CD14-positive monocyte (primary cell): ENCODE measurements at regions not wholly inside any gene's neighbourhood (a gene's known extent, or its start where the extent isn't known, plus 50 kb on each side); places are given as distances from the start of the nearest gene placed in this dataset.

Experiments
- DNase-seq, 3 donors: peaks; one replicate each; pipeline ENCODE4 v3.0.0-alpha.2; 2011 to 2022
- H2AFZ ChIP-seq: 2 replicates; pipeline ENCODE4 v1.6.0; 2012; ENCODE audit warnings: mild to moderate bottlenecking, low read depth, low read length, inconsistent platforms; ENCODE audit not compliant: insufficient read depth, poor library complexity, severe bottlenecking
- H3K27ac ChIP-seq, 2 donors: 1 replicate in 1 of 2; 2 replicates in 1 of 2; pipeline ENCODE4 v1.5.1; 2012 to 2013; ENCODE audit warnings: low read length in 2 of 2, control low read depth in 1 of 2, inconsistent platforms in 1 of 2, low read depth in 1 of 2, mild to moderate bottlenecking in 1 of 2
- H3K27me3 ChIP-seq, 2 donors: one replicate each; pipeline versions ENCODE4 v1.6.0 to v1.6.1; 2011 to 2013; ENCODE audit warnings: low read length in 2 of 2; ENCODE audit not compliant: control insufficient read depth in 2 of 2, insufficient read depth in 2 of 2
- H3K36me3 ChIP-seq, 2 donors: replicated peaks in 1 of 2; 1 replicate in 1 of 2; 2 replicates in 1 of 2; pipeline versions ENCODE4 v1.5.1 to v1.6.1; 2012 to 2013; ENCODE audit warnings: low read length in 2 of 2, control low read depth in 1 of 2, inconsistent platforms in 1 of 2, mild to moderate bottlenecking in 1 of 2; ENCODE audit not compliant: insufficient read depth in 2 of 2, control insufficient read depth in 1 of 2
- H3K4me1 ChIP-seq, 2 donors: 1 replicate in 1 of 2; 2 replicates in 1 of 2; pipeline versions ENCODE4 v1.5.1 to v1.6.1; 2012 to 2013; ENCODE audit warnings: low read length in 2 of 2, control low read depth in 1 of 2, inconsistent platforms in 1 of 2, mild to moderate bottlenecking in 1 of 2, moderate library complexity in 1 of 2; ENCODE audit not compliant: insufficient read depth in 2 of 2, control insufficient read depth in 1 of 2
- H3K4me2 ChIP-seq: replicated peaks from 2 replicates; pipeline ENCODE3; 2012; ENCODE audit warnings: low read length, moderate library complexity, mild to moderate bottlenecking; ENCODE audit not compliant: poor library complexity, severe bottlenecking; ENCODE audit errors: extremely low read depth
- H3K4me3 ChIP-seq, 3 experiments: fragments of 200-600 bp in 1 of 3; sonication (generic) in 1 of 3; replicated peaks in 1 of 3; 1 replicate in 2 of 3; 2 replicates in 1 of 3; pipeline ENCODE4 v1.5.1; 2011 to 2013; ENCODE audit warnings: low read length in 3 of 3, mild to moderate bottlenecking in 3 of 3, control low read depth in 2 of 3, low read depth in 2 of 3, inconsistent platforms in 1 of 3, moderate library complexity in 1 of 3
- H3K79me2 ChIP-seq: 2 replicates; pipeline ENCODE4 v1.6.0; 2012; ENCODE audit warnings: mild to moderate bottlenecking, control low read depth, inconsistent platforms, low read length, moderate library complexity; ENCODE audit not compliant: insufficient read depth
- H3K9ac ChIP-seq: 2 replicates; pipeline ENCODE4 v1.6.0; 2017; ENCODE audit warnings: low read length, mild to moderate bottlenecking; ENCODE audit not compliant: insufficient read depth, poor library complexity, severe bottlenecking
- H3K9me3 ChIP-seq, 2 donors: replicated peaks in 1 of 2; 1 replicate in 1 of 2; 2 replicates in 1 of 2; pipeline versions ENCODE4 v1.5.1 to v1.6.1; 2012 to 2013; ENCODE audit warnings: low read length in 2 of 2, control low read depth in 1 of 2; ENCODE audit not compliant: control insufficient read depth in 1 of 2, insufficient read depth in 1 of 2
- H4K20me1 ChIP-seq: 2 replicates; pipeline ENCODE4 v1.6.0; 2012; ENCODE audit warnings: mild to moderate bottlenecking, low read length, control low read depth, moderate library complexity; ENCODE audit not compliant: insufficient read depth
- H3K27ac Mint-ChIP-seq, 7 donors: one replicate each; pipeline ENCODE4 v1.8.0; 2020; ENCODE audit warnings: mild to moderate bottlenecking in 7 of 7, mixed read lengths in 7 of 7, moderate library complexity in 6 of 7, inconsistent platforms in 2 of 7
- H3K27me3 Mint-ChIP-seq, 3 donors: one replicate each; pipeline ENCODE4 v1.8.0; 2021 to 2022; ENCODE audit warnings: low read depth in 3 of 3, mild to moderate bottlenecking in 3 of 3, mixed read lengths in 3 of 3, moderate library complexity in 3 of 3, inconsistent platforms in 1 of 3
- H3K36me3 Mint-ChIP-seq, 2 donors: one replicate each; pipeline ENCODE4 v1.8.0; 2020; ENCODE audit warnings: mixed read lengths in 2 of 2, inconsistent platforms in 1 of 2, mild to moderate bottlenecking in 1 of 2
- H3K4me1 Mint-ChIP-seq: one replicate; pipeline ENCODE4 v1.8.0; 2020; ENCODE audit warnings: mild to moderate bottlenecking, mixed read lengths
- H3K4me3 Mint-ChIP-seq, 2 donors: one replicate each; pipeline ENCODE4 v1.8.0; 2020; ENCODE audit warnings: mild to moderate bottlenecking in 2 of 2, mixed read lengths in 2 of 2, moderate library complexity in 1 of 2
- H3K9me3 Mint-ChIP-seq, 7 donors: one replicate each; pipeline ENCODE4 v1.8.0; 2020 to 2022; ENCODE audit warnings: mixed read lengths in 7 of 7, mild to moderate bottlenecking in 6 of 7, moderate library complexity in 6 of 7, inconsistent platforms in 2 of 7
- WGBS: methylation state at CpG from one replicate; pipeline ENCODE4 v1.1.5; 2013; ENCODE audit warnings: missing lambda C conversion rate; ENCODE audit not compliant: insufficient coverage; 5-methylcytosine and 5-hydroxymethylcytosine counted together
- intact Hi-C, 2 donors: fragments of 100-400 bp; cut with micrococcal nuclease; formaldehyde crosslinking; loops; one replicate each; pipeline versions ENCODE4 v1.15.0 to v1.15.1; 2023
- TF ChIP-seq, protein P1 (sequence below): fragments of 200-600 bp; IDR thresholded peaks from one replicate; pipeline ENCODE4 v1.8.0; 2022; ENCODE audit warnings: antibody characterized with exemption, mild to moderate bottlenecking

- no peaks in the 10 kb centered on the region for H3K36me3 ChIP-seq
- intact Hi-C loops = no loop called here
- no peak overlapping the region for H3K4me3 Mint-ChIP-seq
- DNase-seq = no peak
- H3K36me3 Mint-ChIP-seq = no peaks in the 10 kb centered on the region
- H3K4me2 ChIP-seq = no peak overlapping the region
- no peaks in the 10 kb centered on the region for H3K4me1 ChIP-seq
- H4K20me1 ChIP-seq = no peaks in the 10 kb centered on the region
- H3K27me3 ChIP-seq = no peaks in the 10 kb centered on the region
- H3K4me1 Mint-ChIP-seq = no peaks in the 10 kb centered on the region
- H3K9ac ChIP-seq = no peak overlapping the region
- H3K4me3 ChIP-seq = no peak overlapping the region
- H3K27me3 Mint-ChIP-seq = peaks cover 2 to 7% (median 3%) of the 10 kb centered on the region in 3 donors
- peaks cover 0 to 5% of the 10 kb centered on the region in 2 donors for H3K9me3 ChIP-seq
- peaks cover 0 to 7% (median 5%) of the 10 kb centered on the region in 7 donors for H3K9me3 Mint-ChIP-seq
- 83% methylated on average over 1 of the region's 2 CpGs for WGBS
- H3K27ac Mint-ChIP-seq = no peak overlapping the region
- H3K79me2 ChIP-seq = no peaks in the 10 kb centered on the region
- H3K27ac ChIP-seq = no peak overlapping the region
- TF ChIP-seq, protein P1, sequence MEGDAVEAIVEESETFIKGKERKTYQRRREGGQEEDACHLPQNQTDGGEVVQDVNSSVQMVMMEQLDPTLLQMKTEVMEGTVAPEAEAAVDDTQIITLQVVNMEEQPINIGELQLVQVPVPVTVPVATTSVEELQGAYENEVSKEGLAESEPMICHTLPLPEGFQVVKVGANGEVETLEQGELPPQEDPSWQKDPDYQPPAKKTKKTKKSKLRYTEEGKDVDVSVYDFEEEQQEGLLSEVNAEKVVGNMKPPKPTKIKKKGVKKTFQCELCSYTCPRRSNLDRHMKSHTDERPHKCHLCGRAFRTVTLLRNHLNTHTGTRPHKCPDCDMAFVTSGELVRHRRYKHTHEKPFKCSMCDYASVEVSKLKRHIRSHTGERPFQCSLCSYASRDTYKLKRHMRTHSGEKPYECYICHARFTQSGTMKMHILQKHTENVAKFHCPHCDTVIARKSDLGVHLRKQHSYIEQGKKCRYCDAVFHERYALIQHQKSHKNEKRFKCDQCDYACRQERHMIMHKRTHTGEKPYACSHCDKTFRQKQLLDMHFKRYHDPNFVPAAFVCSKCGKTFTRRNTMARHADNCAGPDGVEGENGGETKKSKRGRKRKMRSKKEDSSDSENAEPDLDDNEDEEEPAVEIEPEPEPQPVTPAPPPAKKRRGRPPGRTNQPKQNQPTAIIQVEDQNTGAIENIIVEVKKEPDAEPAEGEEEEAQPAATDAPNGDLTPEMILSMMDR = no peak
- no peak overlapping the region for H2AFZ ChIP-seq
Measured at GRCh38 chr22:34804604-34805003, 261.4 kb upstream of the ISX start.

DNA sequence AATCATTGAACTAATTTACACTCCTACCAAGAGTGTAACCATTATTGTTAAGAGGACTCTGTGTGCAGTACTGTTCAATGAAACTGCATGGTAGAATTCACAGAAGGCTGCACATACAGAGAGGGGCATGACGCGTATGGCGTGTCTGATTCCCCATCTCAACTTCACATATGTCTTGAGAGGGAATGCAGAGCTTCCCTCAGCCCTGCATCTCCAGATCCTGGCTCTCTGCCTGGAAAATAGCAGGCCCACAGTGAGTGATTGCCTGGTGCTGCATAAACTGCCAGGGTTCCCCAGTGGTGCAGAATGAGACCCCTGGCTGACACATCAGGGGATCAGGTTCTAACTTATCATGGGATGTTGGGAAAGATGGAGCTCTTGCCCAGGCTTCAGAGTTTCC, 260.2 kb upstream of the ISX start:
- Histone ChIP-seq H3K9ac (no peak overlapping the region), H3K27ac (no peak overlapping the region), H3K9me3 (peaks cover 0 to 3% of the 10 kb centered on the region in 2 donors), H3K4me2 (no peak overlapping the region), H3K79me2 (no peaks in the 10 kb centered on the region), H3K27me3 (no peaks in the 10 kb centered on the region), H3K4me1 (no peaks in the 10 kb centered on the region), H3K4me3 (no peak overlapping the region), H3K36me3 (no peaks in the 10 kb centered on the region), H4K20me1 (no peaks in the 10 kb centered on the region), H2AFZ (no peak overlapping the region)
- H3K27ac Mint-ChIP-seq = no peak overlapping the region
- TF ChIP-seq, protein P1 = no peak
- H3K36me3 Mint-ChIP-seq = no peaks in the 10 kb centered on the region
- peaks cover 0 to 14% (median 5%) of the 10 kb centered on the region in 7 donors for H3K9me3 Mint-ChIP-seq
- WGBS = 70% methylated on average over 2 of the region's 3 CpGs
- H3K27me3 Mint-ChIP-seq = peaks cover 0 to 7% (median 2%) of the 10 kb centered on the region in 3 donors
- H3K4me1 Mint-ChIP-seq = no peaks in the 10 kb centered on the region
- no peak overlapping the region for H3K4me3 Mint-ChIP-seq
- intact Hi-C loops = no loop called here
- DNase-seq = no peak
